Panc1 (cell line): ENCODE measurements at regions not wholly inside any gene's neighbourhood (a gene's known extent, or its start where the extent isn't known, plus 50 kb on each side); places are given as distances from the start of the nearest gene placed in this dataset.

Source experiments
- ATAC-seq: fragments of 200-7000 bp; cut with Tn5 transposase; 2 replicates; pipeline ENCODE4 v1.9.1; 2020; ENCODE audit warnings: mild to moderate bottlenecking, moderate library complexity
- BruUV-seq: library from RNA; stranded (reverse); fragments of 400-500 nt; replicated peaks from 2 replicates; lab custom pipeline; 2021; lab: Mats Ljungman, UMichigan
- CTCF ChIA-PET: fragments of 300-600 bp; sonication (Branson Sonifier 250); formaldehyde crosslinking; loops from one replicate; lab custom pipeline; 2022; ENCODE audit warnings: antibody characterized with exemption; lab: Charles Lee
- POLR2A ChIA-PET: fragments of 300-600 bp; sonication (Branson Sonifier 250); formaldehyde crosslinking; loops from one replicate; lab custom pipeline; 2022; ENCODE audit warnings: antibody characterized with exemption; lab: Charles Lee
- DNase-seq: peaks from one replicate; pipeline ENCODE4 v3.0.0-alpha.2; 2010; ENCODE audit warnings: low read depth, low spot score
- H3K27ac ChIP-seq: 2 replicates; pipeline ENCODE4 v1.5.1; 2011; ENCODE audit warnings: mild to moderate bottlenecking, low read length, inconsistent platforms
- H3K27me3 ChIP-seq: fragments of 200-500 bp; sonication (Bioruptor generic); 2 replicates; pipeline ENCODE4 v1.6.0; 2014; ENCODE audit warnings: low read length, inconsistent platforms; ENCODE audit not compliant: control insufficient read depth, insufficient read depth
- H3K36me3 ChIP-seq: fragments of 200-500 bp; sonication (Bioruptor generic); 2 replicates; pipeline ENCODE4 v1.5.1; 2014; ENCODE audit warnings: inconsistent platforms, mild to moderate bottlenecking, low read length, moderate library complexity; ENCODE audit not compliant: control insufficient read depth, insufficient read depth
- H3K4me1 ChIP-seq: 2 replicates; pipeline ENCODE4 v1.5.1; 2011; ENCODE audit warnings: inconsistent platforms, mild to moderate bottlenecking, low read length, moderate library complexity; ENCODE audit not compliant: control insufficient read depth, insufficient read depth
- H3K4me3 ChIP-seq, 2 experiments: 2 replicates each; pipeline ENCODE4 v1.5.1; 2011 to 2012; ENCODE audit warnings: low read depth in 2 of 2, low read length in 2 of 2, mild to moderate bottlenecking in 2 of 2, inconsistent platforms in 1 of 2, moderate library complexity in 1 of 2
- H3K9me3 ChIP-seq: fragments of 200-500 bp; sonication (Bioruptor generic); 2 replicates; pipeline ENCODE4 v1.5.1; 2014; ENCODE audit warnings: low read depth, mild to moderate bottlenecking, inconsistent platforms, low read length, moderate library complexity; ENCODE audit not compliant: control insufficient read depth, insufficient read depth
- CTCF ChIP-seq: fragments of 450-650 bp; IDR thresholded peaks from 2 replicates; pipeline ENCODE4 v1.5.1; 2017; ENCODE audit warnings: mild to moderate bottlenecking
- POLR2AphosphoS5 ChIP-seq: IDR thresholded peaks from 2 replicates; pipeline ENCODE4 v1.6.1; 2012; ENCODE audit warnings: mild to moderate bottlenecking, low read depth, low read length, moderate library complexity
- REST ChIP-seq, 2 experiments: IDR thresholded peaks; 2 replicates each; pipeline ENCODE4 v1.6.1; 2011 to 2012; ENCODE audit warnings: low read depth in 2 of 2, control low read depth in 1 of 2, low read length in 1 of 2, mild to moderate bottlenecking in 1 of 2, moderate library complexity in 1 of 2; ENCODE audit not compliant: insufficient read depth in 1 of 2
- SIN3A ChIP-seq: IDR thresholded peaks from 2 replicates; pipeline ENCODE4 v1.6.1; 2012; ENCODE audit warnings: low read depth, mild to moderate bottlenecking, low read length, moderate library complexity, borderline replicate concordance; ENCODE audit not compliant: insufficient read depth
- TCF7L2 ChIP-seq: IDR thresholded peaks from 2 replicates; pipeline ENCODE4 v1.6.1; 2011; ENCODE audit warnings: mild to moderate bottlenecking, low read depth, low read length, inconsistent platforms
- in situ Hi-C: cut with HindIII; loops from 2 replicates; pipeline ENCODE4 v1.10.0; 2016; ENCODE audit warnings: low sequenced_read_pairs, low pct_unique_long_range_greater_than_20kb
- intact Hi-C: fragments of 100-400 bp; cut with micrococcal nuclease; formaldehyde crosslinking; loops from one replicate; pipeline ENCODE4 v1.10.0; 2022; ENCODE audit not compliant: unreplicated experiment

GRCh38 chr10:111440501-111440900 lies 363.7 kb downstream of the ADRA2A start:
- no peak for DNase-seq
- ChIA-PET POLR2A (no interaction called here), CTCF (no interaction called here)
- Histone ChIP-seq H3K27me3 (no peaks in the 10 kb centered on the region), H3K4me1 (no peaks in the 10 kb centered on the region), H3K4me3 (no peak overlapping the region), H3K36me3 (no peaks in the 10 kb centered on the region), H3K9me3 (no peaks in the 10 kb centered on the region), H3K27ac (no peak overlapping the region)
- no peak for ATAC-seq
- BruUV-seq, result no TSS peak
- intact Hi-C loops, result no loop called here
- in situ Hi-C loops, result no loop called here
- TF ChIP-seq POLR2AphosphoS5 (no peak), TCF7L2 (no peak), REST (IDR thresholded peaks at IDR 0.05; ENCODE audit: insufficient read depth in 1 of 2, low read depth in 2 of 2, low read length in 1 of 2) (no peak), CTCF (no peak), SIN3A (no peak)

GRCh38 chr10:111445667-111446066 lies 368.8 kb downstream of the ADRA2A start:
- in situ Hi-C loops, result no loop called here
- CTCF ChIA-PET, result no interaction called here
- Histone ChIP-seq H3K36me3 (no peaks in the 10 kb centered on the region), H3K4me3 (no peak overlapping the region), H3K4me1 (no peaks in the 10 kb centered on the region), H3K27ac (no peak overlapping the region), H3K9me3 (no peaks in the 10 kb centered on the region), H3K27me3 (no peaks in the 10 kb centered on the region)
- intact Hi-C loops, result no loop called here
- no TSS peak for BruUV-seq
- POLR2A ChIA-PET, result no interaction called here
- TF ChIP-seq POLR2AphosphoS5 (no peak), TCF7L2 (no peak), CTCF (no peak), REST (IDR thresholded peaks at IDR 0.05; ENCODE audit: insufficient read depth in 1 of 2, low read depth in 2 of 2, low read length in 1 of 2) (no peak), SIN3A (no peak)
- no peak for ATAC-seq
- no peak for DNase-seq
